H9 (cell line): ENCODE measurements at regions not wholly inside any gene's neighbourhood (a gene's known extent, or its start where the extent isn't known, plus 50 kb on each side); places are given as distances from the start of the nearest gene placed in this dataset.

Experiments used
- DNase-seq: peaks from one replicate; pipeline ENCODE4 v3.0.0-alpha.2; 2017
- H2AFZ ChIP-seq: one replicate; pipeline ENCODE4 v1.6.1; 2013; ENCODE audit warnings: mild to moderate bottlenecking, low read length, control low read depth, moderate library complexity
- H2AK5ac ChIP-seq: 2 replicates; pipeline ENCODE4 v1.6.1; 2013; ENCODE audit warnings: low read length, control low read depth, mixed read lengths; ENCODE audit not compliant: insufficient read length
- H2BK120ac ChIP-seq: one replicate; pipeline ENCODE4 v1.6.1; 2013; ENCODE audit warnings: low read depth, mild to moderate bottlenecking, low read length, control low read depth, inconsistent platforms; ENCODE audit not compliant: poor library complexity, severe bottlenecking
- H2BK12ac ChIP-seq: 2 replicates; pipeline ENCODE4 v1.6.1; 2013; ENCODE audit warnings: low read length, control low read depth, mixed read lengths, low read depth; ENCODE audit not compliant: insufficient read length
- H2BK15ac ChIP-seq: 2 replicates; pipeline ENCODE4 v1.6.1; 2013; ENCODE audit warnings: low read depth, low read length, control low read depth
- H2BK20ac ChIP-seq: one replicate; pipeline ENCODE4 v1.6.1; 2013; ENCODE audit warnings: low read depth, mild to moderate bottlenecking, low read length, control low read depth, inconsistent platforms; ENCODE audit not compliant: poor library complexity, severe bottlenecking
- H2BK5ac ChIP-seq: 2 replicates; pipeline ENCODE4 v1.6.1; 2013; ENCODE audit warnings: low read length, control low read depth, mixed read lengths; ENCODE audit not compliant: insufficient read length
- H3K14ac ChIP-seq: 2 replicates; pipeline ENCODE4 v1.6.1; 2013; ENCODE audit warnings: low read length, control low read depth; ENCODE audit not compliant: insufficient read depth
- H3K18ac ChIP-seq: 2 replicates; pipeline ENCODE4 v1.6.1; 2013; ENCODE audit warnings: low read depth, mild to moderate bottlenecking, mixed read lengths, low read length, control low read depth; ENCODE audit not compliant: insufficient read length
- H3K23ac ChIP-seq: 2 replicates; pipeline ENCODE4 v1.6.1; 2013; ENCODE audit warnings: low read length, control low read depth, mixed read lengths, low read depth; ENCODE audit not compliant: insufficient read length
- H3K23me2 ChIP-seq: 2 replicates; pipeline ENCODE4 v1.6.1; 2013; ENCODE audit warnings: low read depth, mild to moderate bottlenecking, mixed read lengths, low read length, control low read depth; ENCODE audit not compliant: insufficient read length, poor library complexity, severe bottlenecking
- H3K27ac ChIP-seq: 2 replicates; pipeline ENCODE4 v1.5.1; 2013; ENCODE audit warnings: low read length, control low read depth, mixed read lengths, low read depth; ENCODE audit not compliant: insufficient read length
- H3K27me3 ChIP-seq: 2 replicates; pipeline ENCODE4 v1.6.1; 2013; ENCODE audit warnings: low read length, control low read depth, inconsistent platforms; ENCODE audit not compliant: insufficient read depth
- H3K4ac ChIP-seq: 2 replicates; pipeline ENCODE4 v1.6.1; 2013; ENCODE audit warnings: low read depth, mild to moderate bottlenecking, control low read depth, inconsistent platforms, low read length, moderate library complexity
- H3K4me1 ChIP-seq: 2 replicates; pipeline ENCODE4 v1.6.1; 2013; ENCODE audit warnings: low read length, control low read depth, inconsistent platforms; ENCODE audit not compliant: insufficient read depth
- H3K4me2 ChIP-seq: 2 replicates; pipeline ENCODE4 v1.6.1; 2013; ENCODE audit warnings: low read length, control low read depth, mixed read lengths; ENCODE audit not compliant: insufficient read length, insufficient read depth
- H3K56ac ChIP-seq: 2 replicates; pipeline ENCODE4 v1.6.1; 2013; ENCODE audit warnings: low read depth, mild to moderate bottlenecking, mixed read lengths, low read length, control low read depth; ENCODE audit not compliant: insufficient read length
- H3K79me1 ChIP-seq: 2 replicates; pipeline ENCODE4 v1.6.1; 2013; ENCODE audit warnings: low read depth, mild to moderate bottlenecking, moderate library complexity, low read length, control low read depth, inconsistent platforms; ENCODE audit not compliant: insufficient read depth, poor library complexity, severe bottlenecking
- H3K79me2 ChIP-seq: 2 replicates; pipeline ENCODE4 v1.6.1; 2013; ENCODE audit warnings: low read length, control low read depth, inconsistent platforms; ENCODE audit not compliant: insufficient read depth
- H3K9ac ChIP-seq: 2 replicates; pipeline ENCODE4 v1.6.1; 2013; ENCODE audit warnings: low read length, control low read depth, mixed read lengths; ENCODE audit not compliant: insufficient read length; ENCODE audit errors: extremely low read depth
- H3K9me3 ChIP-seq: one replicate; pipeline ENCODE4 v1.6.1; 2013; ENCODE audit warnings: low read depth, low read length, inconsistent platforms; ENCODE audit not compliant: control insufficient read depth
- H3T11ph ChIP-seq: one replicate; pipeline ENCODE4 v1.6.1; 2013; ENCODE audit warnings: mild to moderate bottlenecking, low read length, control low read depth, inconsistent platforms
- H4K20me1 ChIP-seq: one replicate; pipeline ENCODE4 v1.6.1; 2013; ENCODE audit not compliant: control insufficient read depth, insufficient read length, insufficient read depth
- H4K5ac ChIP-seq: 2 replicates; pipeline ENCODE4 v1.6.1; 2013; ENCODE audit warnings: low read depth, mild to moderate bottlenecking, mixed read lengths, low read length, control low read depth; ENCODE audit not compliant: insufficient read length
- H4K8ac ChIP-seq: replicated peaks from 2 replicates; pipeline ENCODE4 v1.6.1; 2013; ENCODE audit warnings: low read length, control low read depth, mixed read lengths, low read depth; ENCODE audit not compliant: insufficient read length
- H4K91ac ChIP-seq: 2 replicates; pipeline ENCODE4 v1.6.1; 2013; ENCODE audit warnings: low read depth, mild to moderate bottlenecking, moderate library complexity, mixed read lengths, low read length, control low read depth; ENCODE audit not compliant: insufficient read length
- H3K27ac Mint-ChIP-seq, 3 experiments: 2 replicates in 2 of 3; 3 replicates in 1 of 3; pipeline ENCODE4 v1.8.0; 2020 to 2021; ENCODE audit warnings: mixed read lengths in 3 of 3, mild to moderate bottlenecking in 1 of 3, moderate library complexity in 1 of 3
- H3K27me3 Mint-ChIP-seq: 2 replicates; pipeline ENCODE4 v1.8.0; 2021; ENCODE audit warnings: low read depth, mild to moderate bottlenecking, moderate library complexity, mixed read lengths
- H3K36me3 Mint-ChIP-seq, 3 experiments: 2 replicates in 2 of 3; 3 replicates in 1 of 3; pipeline ENCODE4 v1.8.0; 2020 to 2021; ENCODE audit warnings: low read depth in 3 of 3, mixed read lengths in 3 of 3; ENCODE audit not compliant: insufficient read depth in 1 of 3
- H3K4me1 Mint-ChIP-seq, 2 experiments: 2 replicates each; pipeline ENCODE4 v1.8.0; 2020; ENCODE audit warnings: mixed read lengths in 2 of 2
- H3K4me3 Mint-ChIP-seq, 2 experiments: 2 replicates in 1 of 2; 3 replicates in 1 of 2; pipeline ENCODE4 v1.8.0; 2020 to 2021; ENCODE audit warnings: mild to moderate bottlenecking in 2 of 2, mixed read lengths in 2 of 2, moderate library complexity in 1 of 2
- H3K9me3 Mint-ChIP-seq, 2 experiments: 2 replicates in 1 of 2; 3 replicates in 1 of 2; pipeline ENCODE4 v1.8.0; 2020; ENCODE audit warnings: mild to moderate bottlenecking in 2 of 2, mixed read lengths in 2 of 2, moderate library complexity in 1 of 2
- TF ChIP-seq, protein P1 (sequence below): fragments of 200-600 bp; sonication (generic); conservative IDR thresholded peaks from 3 replicates; pipeline ENCODE4 v1.8.0; 2021; ENCODE audit warnings: antibody characterized with exemption, mild to moderate bottlenecking

- no peak overlapping the region for H4K5ac ChIP-seq
- no peak overlapping the region for H3K18ac ChIP-seq
- H2BK5ac ChIP-seq = no peak overlapping the region
- H3K79me1 ChIP-seq = no peaks in the 10 kb centered on the region
- H4K20me1 ChIP-seq = no peaks in the 10 kb centered on the region
- no peak overlapping the region for H2BK12ac ChIP-seq
- Mint-ChIP-seq H3K4me1 (no peaks in the 10 kb centered on the region), H3K27ac (no peak overlapping the region), H3K36me3 (no peaks in the 10 kb centered on the region), H3K27me3 (no peaks in the 10 kb centered on the region), H3K9me3 (peaks cover 3 to 4% of the 10 kb centered on the region in 2 experiments; a peak in 3 of 5 replicates), H3K4me3 (no peak overlapping the region)
- H3K23me2 ChIP-seq = no peaks in the 10 kb centered on the region
- H3K79me2 ChIP-seq = no peaks in the 10 kb centered on the region
- H4K91ac ChIP-seq = no peak overlapping the region
- no peak overlapping the region for H2BK120ac ChIP-seq
- no peak overlapping the region for H2AFZ ChIP-seq
- no peak overlapping the region for H3T11ph ChIP-seq
- DNase-seq = no peak
- H3K4me2 ChIP-seq = no peak overlapping the region
- no peak overlapping the region for H3K9ac ChIP-seq
- H3K4ac ChIP-seq = no peak overlapping the region
- H3K27ac ChIP-seq = no peak overlapping the region
- H3K27me3 ChIP-seq = no peaks in the 10 kb centered on the region
- H3K56ac ChIP-seq = no peak overlapping the region
- no peak overlapping the region for H4K8ac ChIP-seq
- no peak overlapping the region for H3K14ac ChIP-seq
- no peak overlapping the region for H2AK5ac ChIP-seq
- no peak overlapping the region for H2BK20ac ChIP-seq
- H2BK15ac ChIP-seq = no peak overlapping the region
- H3K9me3 ChIP-seq = no peaks in the 10 kb centered on the region
- H3K4me1 ChIP-seq = no peaks in the 10 kb centered on the region
- H3K23ac ChIP-seq = no peak overlapping the region
- TF ChIP-seq, protein P1, sequence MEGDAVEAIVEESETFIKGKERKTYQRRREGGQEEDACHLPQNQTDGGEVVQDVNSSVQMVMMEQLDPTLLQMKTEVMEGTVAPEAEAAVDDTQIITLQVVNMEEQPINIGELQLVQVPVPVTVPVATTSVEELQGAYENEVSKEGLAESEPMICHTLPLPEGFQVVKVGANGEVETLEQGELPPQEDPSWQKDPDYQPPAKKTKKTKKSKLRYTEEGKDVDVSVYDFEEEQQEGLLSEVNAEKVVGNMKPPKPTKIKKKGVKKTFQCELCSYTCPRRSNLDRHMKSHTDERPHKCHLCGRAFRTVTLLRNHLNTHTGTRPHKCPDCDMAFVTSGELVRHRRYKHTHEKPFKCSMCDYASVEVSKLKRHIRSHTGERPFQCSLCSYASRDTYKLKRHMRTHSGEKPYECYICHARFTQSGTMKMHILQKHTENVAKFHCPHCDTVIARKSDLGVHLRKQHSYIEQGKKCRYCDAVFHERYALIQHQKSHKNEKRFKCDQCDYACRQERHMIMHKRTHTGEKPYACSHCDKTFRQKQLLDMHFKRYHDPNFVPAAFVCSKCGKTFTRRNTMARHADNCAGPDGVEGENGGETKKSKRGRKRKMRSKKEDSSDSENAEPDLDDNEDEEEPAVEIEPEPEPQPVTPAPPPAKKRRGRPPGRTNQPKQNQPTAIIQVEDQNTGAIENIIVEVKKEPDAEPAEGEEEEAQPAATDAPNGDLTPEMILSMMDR = no peak
Observed at GRCh38 chr2:175500255-175500654, 318.7 kb upstream of the ATP5MC3 start.
